GM18951 (cell line): ENCODE measurements at regions not wholly inside any gene's neighbourhood (a gene's known extent, or its start where the extent isn't known, plus 50 kb on each side); places are given as distances from the start of the nearest gene placed in this dataset.

Experiments used
- POLR2A ChIP-seq: IDR thresholded peaks from 4 replicates; pipeline ENCODE4 v1.6.1; 2011; ENCODE audit warnings: mild to moderate bottlenecking; ENCODE audit not compliant: insufficient read length, insufficient read depth; ENCODE audit errors: extremely low read depth
- in situ Hi-C: fragments of 300-500 bp; cut with MboI; formaldehyde crosslinking; loops from one replicate; pipeline ENCODE4 v1.12.0; 2022; ENCODE audit warnings: low sequenced_read_pairs, mixed read lengths, inconsistent platforms; ENCODE audit not compliant: unreplicated experiment

DNA sequence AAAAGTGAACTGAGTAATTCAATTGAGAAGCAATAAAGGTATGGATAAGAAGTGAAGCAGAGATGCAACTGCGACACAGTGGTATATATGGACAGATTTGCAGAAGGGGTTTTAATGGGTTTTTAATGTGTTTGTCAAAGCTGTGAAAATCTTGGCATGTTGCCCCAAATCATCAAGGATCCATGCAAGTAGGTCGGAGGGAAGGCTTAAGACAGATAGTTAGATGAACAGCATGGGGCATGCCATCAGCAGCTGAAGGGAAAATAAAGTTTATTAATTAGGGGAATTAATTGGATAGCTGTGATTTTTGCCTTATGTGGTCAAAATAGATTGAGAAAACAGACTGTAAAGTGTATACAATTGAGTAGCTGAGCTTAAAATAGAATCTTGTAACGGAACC lies 840.1 kb downstream of the JRKL start:
- in situ Hi-C loops, result no loop called here
- no peak for TF ChIP-seq POLR2A

DNA sequence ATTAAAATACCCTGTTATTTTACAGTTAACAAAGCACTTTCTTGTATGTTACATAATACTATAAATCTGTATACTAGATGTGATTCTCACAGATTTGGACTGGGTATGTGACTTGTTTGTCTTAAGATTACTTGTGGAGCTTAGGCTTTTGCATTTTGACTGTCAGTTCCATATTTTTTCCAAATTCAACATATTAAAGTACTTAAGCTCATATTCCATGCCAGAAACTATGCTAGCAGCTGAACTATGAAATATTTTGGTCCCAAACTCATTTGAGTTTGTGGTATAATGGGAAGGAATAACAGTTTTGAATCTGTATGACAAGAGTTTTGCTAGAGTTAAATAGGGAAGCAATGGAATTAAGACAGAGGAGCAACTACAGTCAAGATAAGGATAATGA lies 841.4 kb downstream of the JRKL start:
- no peak for TF ChIP-seq POLR2A
- in situ Hi-C loops, result no loop called here

DNA sequence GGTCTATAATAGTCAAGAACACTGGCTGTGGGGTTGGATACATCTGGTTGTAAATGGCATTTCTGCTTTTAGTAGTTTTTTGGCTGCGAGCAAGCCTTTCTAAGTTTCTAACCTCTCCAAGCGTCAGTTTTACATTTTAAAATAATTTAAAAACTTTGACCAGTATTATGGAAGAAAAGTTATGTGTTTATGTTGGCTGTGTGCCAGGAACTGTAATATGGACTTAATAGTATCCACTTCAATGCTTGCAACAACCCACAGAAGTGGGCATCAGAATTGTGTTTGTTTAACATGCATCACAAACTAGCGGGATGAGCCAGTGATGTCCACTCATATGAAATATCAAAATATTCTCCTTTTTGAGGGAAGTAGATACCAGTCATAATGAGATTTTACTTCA lies 844.2 kb downstream of the JRKL start:
- in situ Hi-C loops, result no loop called here
- no peak for TF ChIP-seq POLR2A

DNA sequence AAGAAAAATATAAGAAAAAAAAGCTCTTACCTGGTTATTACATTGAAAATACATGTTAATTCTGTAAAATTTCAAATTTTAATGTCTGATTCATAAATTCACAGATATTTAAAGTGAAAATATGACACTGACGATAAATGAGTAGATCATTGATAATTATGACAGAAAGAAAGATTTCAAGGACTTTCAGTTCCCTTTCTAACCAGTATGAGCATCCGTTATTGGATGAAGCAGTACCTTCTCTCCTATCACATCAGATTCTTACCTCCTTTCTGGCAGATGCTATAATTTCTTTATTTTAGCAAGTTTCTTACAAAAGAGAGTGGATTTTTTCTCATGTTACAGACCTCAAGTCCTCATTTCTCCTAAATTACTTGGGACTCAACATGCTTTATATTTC lies 847.3 kb downstream of the JRKL start:
- in situ Hi-C loops, result no loop called here
- no peak for TF ChIP-seq POLR2A

DNA sequence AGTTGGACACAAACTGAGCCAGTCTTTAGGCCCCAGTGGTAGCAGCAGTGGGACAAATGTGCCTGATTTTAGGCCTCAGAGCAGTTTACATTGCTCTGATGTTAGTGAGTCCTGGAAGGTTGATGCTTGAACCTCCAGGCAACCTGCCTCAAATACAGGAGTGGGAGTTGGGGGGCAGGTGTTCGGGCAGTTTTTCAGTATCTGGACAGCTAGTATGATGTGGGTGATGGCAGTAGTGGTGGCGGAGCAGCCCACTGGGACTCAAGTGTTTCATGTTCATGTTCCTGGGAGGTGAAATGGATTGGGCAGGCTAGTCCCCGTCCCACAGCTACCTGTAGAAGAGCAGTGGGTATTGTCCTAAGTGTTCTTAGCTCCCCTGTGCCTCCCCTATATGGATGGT lies 857.8 kb downstream of the JRKL start:
- TF ChIP-seq POLR2A, result no peak
- in situ Hi-C loops, result no loop called here

DNA sequence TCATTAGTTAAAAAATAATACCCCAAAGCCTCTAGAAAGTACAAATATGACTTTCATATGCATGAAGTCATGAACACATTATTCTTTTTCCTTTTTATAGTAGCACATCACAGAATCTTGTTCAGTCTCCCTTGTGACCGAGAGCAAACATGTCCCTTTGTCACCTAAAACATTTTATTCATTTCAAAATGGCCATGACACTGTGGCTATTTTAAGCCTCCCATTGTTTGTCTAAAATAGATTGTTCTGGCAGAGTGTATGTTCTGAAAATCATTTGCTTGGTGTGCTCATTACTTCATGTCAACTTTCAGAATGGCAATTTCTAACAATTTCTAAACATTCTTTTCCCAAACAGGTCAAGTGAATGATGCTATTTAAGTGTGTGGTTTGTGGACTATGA lies 865.0 kb downstream of the JRKL start:
- in situ Hi-C loops, result no loop called here
- no peak for TF ChIP-seq POLR2A

DNA sequence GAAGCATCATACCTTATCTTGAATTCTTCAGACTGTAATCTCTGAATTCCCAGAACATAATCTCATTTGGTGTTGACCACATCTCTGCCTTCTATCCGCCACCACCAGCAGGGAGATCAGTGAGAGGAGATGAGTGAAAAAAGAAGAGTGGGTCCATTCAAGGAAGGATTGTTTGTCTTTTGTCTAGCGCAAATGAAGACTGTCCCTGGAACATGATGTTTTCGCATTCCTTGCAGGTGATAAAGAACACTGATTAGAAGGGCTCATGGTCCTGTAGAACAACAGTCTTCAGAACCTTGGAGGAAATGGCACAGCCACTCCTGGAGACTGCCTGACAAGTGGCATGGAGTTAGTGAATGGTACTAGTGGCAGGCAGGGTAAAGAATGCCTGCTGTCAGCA lies 869.6 kb downstream of the JRKL start:
- in situ Hi-C loops, result no loop called here
- no peak for TF ChIP-seq POLR2A

DNA sequence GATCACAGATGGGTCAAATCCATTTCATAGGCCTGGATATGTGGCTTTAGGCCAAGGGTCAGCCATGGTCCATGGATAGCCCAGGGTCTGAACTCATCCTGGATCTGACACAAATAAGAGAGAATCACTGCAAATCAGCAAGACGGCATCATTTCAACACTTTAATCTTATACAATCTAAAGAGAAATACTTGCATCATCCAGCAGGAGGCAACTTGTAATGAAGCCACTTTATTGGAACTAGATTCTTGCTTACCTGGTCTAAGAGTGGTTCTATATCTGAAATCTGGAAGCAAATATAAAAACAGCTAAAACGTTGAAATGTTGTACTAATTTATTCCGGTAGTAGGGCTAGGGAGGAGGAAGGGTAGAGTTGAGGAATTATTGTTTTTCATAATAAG lies 870.1 kb downstream of the JRKL start:
- no peak for TF ChIP-seq POLR2A
- in situ Hi-C loops, result no loop called here

DNA sequence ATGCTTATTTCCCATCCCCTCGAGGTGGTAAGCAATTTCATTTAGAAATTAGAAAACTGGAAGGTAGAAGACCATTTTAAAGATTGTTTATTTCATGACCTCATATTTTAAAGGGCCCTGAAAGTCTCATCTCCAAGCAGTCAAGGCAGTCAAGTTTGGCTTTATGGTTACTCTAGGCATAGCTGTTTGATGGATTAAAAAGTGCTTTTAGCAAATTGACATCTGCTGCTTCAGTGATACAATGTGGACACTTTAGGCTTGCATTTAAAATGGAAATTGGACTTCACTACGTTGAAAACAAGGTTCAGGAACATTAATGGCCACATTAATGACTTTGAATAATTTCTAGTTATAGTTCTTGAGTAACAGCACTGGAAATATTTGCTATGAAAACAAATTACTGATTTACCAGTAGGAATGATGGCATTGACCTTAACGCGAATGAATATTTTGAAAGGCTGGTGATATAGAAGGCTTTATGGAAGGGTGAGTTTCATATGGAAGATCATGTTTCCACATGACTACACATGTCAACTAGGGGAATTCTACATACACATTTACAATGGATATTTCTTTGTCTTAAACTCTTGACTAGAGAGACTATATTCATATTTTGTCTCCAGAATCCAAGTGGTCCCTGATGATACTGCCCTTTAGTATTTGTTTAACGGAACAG lies 873.5 kb downstream of the JRKL start:
- in situ Hi-C loops, result no loop called here
- no peak for TF ChIP-seq POLR2A

DNA sequence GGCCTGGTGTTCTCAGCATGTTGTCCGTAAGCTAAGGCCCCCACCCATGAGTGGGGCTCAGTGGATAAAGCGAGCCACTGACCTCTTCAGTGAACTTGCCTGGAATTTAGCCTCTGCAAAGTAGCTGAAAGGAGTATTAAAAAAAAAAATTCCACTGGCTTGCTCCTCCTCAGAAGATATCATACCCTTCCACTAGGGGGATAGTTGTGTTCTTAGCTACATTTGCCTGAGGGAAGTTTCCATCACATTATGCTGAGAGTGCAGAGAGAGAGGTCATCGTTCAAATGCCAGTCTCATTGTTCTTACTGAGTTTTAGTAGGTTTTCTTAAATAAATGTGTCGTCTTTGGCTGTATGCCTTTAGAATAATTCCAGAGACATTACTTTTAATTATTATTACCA lies 879.7 kb downstream of the JRKL start:
- TF ChIP-seq POLR2A, result no peak
- in situ Hi-C loops, result no loop called here

DNA sequence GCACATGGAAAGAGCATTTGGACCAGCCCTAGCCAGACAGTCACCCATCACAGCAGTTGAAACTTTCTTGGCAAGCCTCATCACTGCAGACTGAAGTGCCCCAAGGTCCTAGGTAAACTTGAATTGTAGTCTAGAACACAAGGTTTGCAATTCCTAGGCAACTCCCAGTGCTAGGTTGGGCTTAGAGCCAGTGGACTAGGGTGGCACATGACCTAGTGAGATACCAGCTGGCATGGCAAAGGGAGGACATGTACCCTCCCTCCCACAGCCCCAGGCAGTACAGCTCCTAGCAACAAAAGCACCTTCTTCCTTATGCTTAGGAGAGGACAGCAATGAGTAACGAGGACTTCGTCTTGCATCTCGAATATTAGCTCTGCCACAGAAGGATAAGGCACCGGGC lies 889.5 kb downstream of the JRKL start:
- no peak for TF ChIP-seq POLR2A
- in situ Hi-C loops, result no loop called here

DNA sequence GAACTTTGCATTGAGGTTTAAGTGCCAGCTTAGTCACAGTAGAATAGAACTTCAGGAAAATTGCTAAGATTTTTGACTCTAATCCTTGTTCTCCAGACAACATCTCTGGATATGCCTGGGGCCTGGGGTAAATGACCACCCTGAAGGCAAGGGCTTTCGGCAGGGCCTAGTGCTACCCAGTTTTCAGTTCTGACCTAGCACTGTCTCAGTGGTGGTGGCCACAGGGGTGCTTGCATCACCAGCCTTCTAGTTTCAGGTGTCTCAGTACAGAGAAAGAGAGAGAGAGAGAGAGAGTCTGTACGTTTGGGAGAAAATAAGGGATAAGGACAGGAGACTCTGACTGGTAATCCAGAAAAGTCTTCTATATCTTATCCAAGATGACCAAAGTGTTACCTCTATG lies 890.5 kb downstream of the JRKL start:
- in situ Hi-C loops, result no loop called here
- TF ChIP-seq POLR2A, result no peak

DNA sequence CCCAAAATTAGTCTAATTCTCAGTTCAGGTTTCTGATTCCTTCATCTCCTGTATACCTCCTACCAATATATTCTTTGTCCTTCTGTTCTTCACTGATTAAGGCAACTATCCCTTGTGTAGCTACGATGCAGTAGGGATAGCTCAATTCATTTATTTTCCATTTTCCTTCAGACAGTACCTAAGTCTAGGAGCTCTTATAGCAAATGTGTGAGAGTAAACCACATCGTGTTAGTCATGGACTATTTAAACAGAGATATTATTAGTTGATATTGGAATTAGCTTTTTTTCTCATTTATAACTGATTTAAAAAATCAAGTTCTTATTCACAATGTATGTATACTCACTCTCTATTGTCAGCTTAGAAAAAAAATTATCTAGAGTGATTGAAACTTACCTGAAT lies 900.0 kb downstream of the JRKL start:
- TF ChIP-seq POLR2A, result no peak
- in situ Hi-C loops, result no loop called here

DNA sequence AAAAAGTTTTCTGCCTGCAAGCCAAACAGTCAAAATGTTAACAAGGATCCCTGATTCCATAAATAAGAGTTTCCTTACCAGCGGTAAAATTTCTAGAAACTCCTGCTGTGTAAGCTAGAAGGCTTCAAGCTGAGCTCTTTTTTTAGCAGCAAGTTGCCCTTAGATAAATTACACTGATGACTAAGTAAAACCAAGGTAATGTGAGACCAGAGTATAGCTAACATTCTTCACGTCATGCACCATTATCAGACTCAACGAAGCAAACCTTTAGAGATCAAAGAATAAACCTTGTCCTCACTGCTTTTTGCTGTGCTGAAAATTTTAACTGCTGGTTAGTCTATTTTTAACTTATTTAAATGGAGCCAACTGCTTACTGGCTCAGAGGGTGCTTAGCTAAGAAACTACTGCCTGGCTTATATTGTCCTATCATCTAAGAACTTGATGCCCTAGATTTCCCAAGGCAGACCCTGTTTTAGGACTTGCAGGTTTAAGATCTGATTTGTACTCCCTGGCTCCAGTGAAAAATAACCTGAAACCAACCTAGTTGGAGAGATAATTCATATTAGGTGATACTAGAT lies 900.7 kb downstream of the JRKL start:
- in situ Hi-C loops, result no loop called here

DNA sequence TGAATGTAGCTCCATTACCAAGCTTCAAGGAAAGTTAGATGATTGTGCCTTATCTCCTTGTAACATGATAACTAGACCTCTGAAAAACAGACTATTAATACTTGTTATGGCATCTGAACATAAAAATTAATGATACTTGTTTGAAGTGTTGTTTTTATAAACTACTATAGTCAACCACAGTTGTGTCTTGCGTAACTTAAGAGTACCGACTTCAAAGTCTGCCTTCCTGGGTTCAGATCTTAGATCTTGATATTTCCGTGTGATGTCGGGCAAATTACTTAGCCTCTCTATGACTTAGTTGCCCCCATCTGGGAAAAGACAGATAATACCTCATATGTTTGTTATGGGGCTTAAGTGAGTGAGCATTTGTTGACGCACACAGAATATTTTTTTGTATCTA lies 906.5 kb downstream of the JRKL start:
- in situ Hi-C loops, result no loop called here
- TF ChIP-seq POLR2A, result no peak

More for the DNA sequence above, 900.7 kb downstream of the JRKL start:
- TF ChIP-seq POLR2A, result no peak
